Testis (tissue), 2 donors: ENCODE measurements at regions not wholly inside any gene's neighbourhood (a gene's known extent, or its start where the extent isn't known, plus 50 kb on each side); places are given as distances from the start of the nearest gene placed in this dataset.

Experiments used
- DNase-seq: peaks from one replicate; pipeline ENCODE4 v3.0.0-alpha.2; 2019
- H3K27ac ChIP-seq, 2 donors: fragments of 200-600 bp; sonication (generic); one replicate each; pipeline ENCODE4 v1.5.1; 2019
- H3K27me3 ChIP-seq: fragments of 200-600 bp; sonication (generic); one replicate; pipeline ENCODE4 v1.5.1; 2019
- H3K36me3 ChIP-seq: fragments of 200-600 bp; sonication (generic); one replicate; pipeline ENCODE4 v1.5.1; 2017; ENCODE audit warnings: low read depth; ENCODE audit errors: missing control alignments
- H3K4me1 ChIP-seq: fragments of 200-600 bp; sonication (generic); one replicate; pipeline ENCODE4 v1.5.1; 2019
- H3K4me3 ChIP-seq, 2 donors: fragments of 200-600 bp; sonication (generic); one replicate each; pipeline ENCODE4 v1.5.1; 2017 to 2019
- H3K9me3 ChIP-seq: fragments of 200-600 bp; sonication (generic); one replicate; pipeline ENCODE4 v1.5.1; 2017
- CTCF ChIP-seq, 3 experiments: fragments of 450-650 bp in 2 of 3; fragments of 200-600 bp in 1 of 3; sonication (generic) in 1 of 3; IDR thresholded peaks; one replicate each; pipeline ENCODE4 v1.5.1; 2016 to 2019; ENCODE audit warnings: antibody characterized with exemption in 3 of 3, mild to moderate bottlenecking in 2 of 3, moderate library complexity in 1 of 3
- POLR2A ChIP-seq: fragments of 450-650 bp; IDR thresholded peaks from one replicate; pipeline ENCODE4 v1.6.1; 2017; ENCODE audit warnings: antibody characterized with exemption, mild to moderate bottlenecking, moderate library complexity
- WGBS, 2 donors: methylation state at CpG; one replicate each; pipeline ENCODE4 v1.1.5; 2018; 5-methylcytosine and 5-hydroxymethylcytosine counted together
- intact Hi-C: fragments of 100-400 bp; cut with DNase I; formaldehyde crosslinking; loops from one replicate; pipeline ENCODE4 v1.15.1; 2023; ENCODE audit warnings: low total_unique reads

GRCh38 chr2:236677368-236677767 is 107.7 kb downstream of the ACKR3 start:
- intact Hi-C loops = no loop called here
- TF ChIP-seq POLR2A = no peak
- no peak for TF ChIP-seq CTCF (IDR thresholded peaks at IDR 0.05)

GRCh38 chr2:236678307-236678975 is 108.8 kb downstream of the ACKR3 start:
- no peak overlapping the region for H3K4me3 ChIP-seq
- intact Hi-C loops = no loop called here
- TF ChIP-seq POLR2A = no peak
- no peak for TF ChIP-seq CTCF (IDR thresholded peaks at IDR 0.05)
- no peak for DNase-seq
- 79 to 81% methylated on average over 15 of the region's 15 CpGs for WGBS, 2 donors
- no peak overlapping the region for H3K27ac ChIP-seq
- no peaks in the 10 kb centered on the region for H3K9me3 ChIP-seq
- no peaks in the 10 kb centered on the region for H3K27me3 ChIP-seq
- no peaks in the 10 kb centered on the region for H3K4me1 ChIP-seq
- H3K36me3 ChIP-seq = no peaks in the 10 kb centered on the region

More at GRCh38 chr2:236677368-236677767, 107.7 kb downstream of the ACKR3 start:
- WGBS, 2 donors = 80 to 85% methylated on average over 8 of the region's 8 CpGs
- Histone ChIP-seq H3K4me1 (no peaks in the 10 kb centered on the region), H3K4me3 (no peak overlapping the region), H3K9me3 (no peaks in the 10 kb centered on the region), H3K36me3 (no peaks in the 10 kb centered on the region), H3K27me3 (no peaks in the 10 kb centered on the region), H3K27ac (no peak overlapping the region)
- no peak for DNase-seq

GRCh38 chr2:236679884-236680860 is 110.5 kb downstream of the ACKR3 start:
- H3K27me3 ChIP-seq = no peaks in the 10 kb centered on the region
- no peaks in the 10 kb centered on the region for H3K9me3 ChIP-seq
- no peak overlapping the region for H3K27ac ChIP-seq
- H3K36me3 ChIP-seq = no peaks in the 10 kb centered on the region
- intact Hi-C loops = no loop called here
- 72 to 74% methylated on average over 10 of the region's 10 CpGs for WGBS, 2 donors
- no peak for DNase-seq
- H3K4me3 ChIP-seq = no peak overlapping the region
- no peaks in the 10 kb centered on the region for H3K4me1 ChIP-seq
- TF ChIP-seq CTCF (IDR thresholded peaks at IDR 0.05) = no peak
- no peak for TF ChIP-seq POLR2A

- Histone ChIP-seq H3K27me3 (no peaks in the 10 kb centered on the region), H3K36me3 (no peaks in the 10 kb centered on the region), H3K27ac (no peak overlapping the region), H3K9me3 (no peaks in the 10 kb centered on the region), H3K4me1 (no peaks in the 10 kb centered on the region), H3K4me3 (no peak overlapping the region)
- DNase-seq = peak; percentile 23
- intact Hi-C loops = no loop called here
- WGBS, 2 donors = 68 to 70% methylated on average over 12 of the region's 12 CpGs
- TF ChIP-seq CTCF (IDR thresholded peaks at IDR 0.05) = no peak
- TF ChIP-seq POLR2A = no peak
Measured at GRCh38 chr2:236682651-236683422, 113.2 kb downstream of the ACKR3 start.
